GM23338 (cell line): ENCODE measurements at regions not wholly inside any gene's neighbourhood (a gene's known extent, or its start where the extent isn't known, plus 50 kb on each side); places are given as distances from the start of the nearest gene placed in this dataset.

Experiments
- ATAC-seq: fragments of 200-7000 bp; cut with Tn5 transposase; 3 replicates; pipeline ENCODE4 v1.9.1; 2020
- DNase-seq: peaks from one replicate; pipeline ENCODE4 v3.0.0-alpha.2; 2015; ENCODE audit warnings: low spot score
- H2AFZ ChIP-seq: fragments of 200-600 bp; sonication (generic); 2 replicates; pipeline ENCODE4 v1.8.0; 2016; ENCODE audit warnings: antibody characterized with exemption, mild to moderate bottlenecking, moderate library complexity
- H3F3A ChIP-seq: fragments of 200-600 bp; sonication (generic); replicated peaks from 2 replicates; pipeline ENCODE4 v1.8.0; 2017; ENCODE audit warnings: antibody characterized with exemption, mixed run types, low read depth
- H3K27ac ChIP-seq: fragments of 200-600 bp; sonication (generic); 2 replicates; pipeline ENCODE4 v1.6.1; 2016; ENCODE audit warnings: low read depth
- H3K27me3 ChIP-seq: fragments of 200-600 bp; sonication (generic); 2 replicates; pipeline ENCODE4 v1.8.0; 2016; ENCODE audit warnings: mild to moderate bottlenecking, mixed run types, moderate library complexity; ENCODE audit not compliant: insufficient read depth
- H3K36me3 ChIP-seq: fragments of 200-600 bp; sonication (generic); 2 replicates; pipeline ENCODE4 v1.8.0; 2016; ENCODE audit warnings: mild to moderate bottlenecking; ENCODE audit not compliant: insufficient read depth
- H3K4me1 ChIP-seq: fragments of 200-600 bp; sonication (generic); 2 replicates; pipeline ENCODE4 v1.8.0; 2016; ENCODE audit warnings: mild to moderate bottlenecking, moderate library complexity; ENCODE audit not compliant: insufficient read depth
- H3K4me2 ChIP-seq: fragments of 200-600 bp; sonication (generic); 2 replicates; pipeline ENCODE4 v1.7.1; 2017; ENCODE audit warnings: mixed run types
- H3K4me3 ChIP-seq: fragments of 200-600 bp; sonication (generic); 2 replicates; pipeline ENCODE4 v1.6.1; 2016; ENCODE audit warnings: mixed run types
- H3K79me2 ChIP-seq: fragments of 200-600 bp; sonication (generic); replicated peaks from 2 replicates; pipeline ENCODE4 v1.8.0; 2017; ENCODE audit warnings: mild to moderate bottlenecking; ENCODE audit not compliant: insufficient read depth
- H3K9me2 ChIP-seq: fragments of 200-600 bp; sonication (generic); 2 replicates; pipeline ENCODE4 v1.8.0; 2017; ENCODE audit not compliant: insufficient read depth
- H4K20me1 ChIP-seq: fragments of 200-600 bp; sonication (generic); replicated peaks from 2 replicates; pipeline ENCODE4 v1.8.0; 2017; ENCODE audit warnings: mild to moderate bottlenecking; ENCODE audit not compliant: insufficient read depth
- H3K27ac Mint-ChIP-seq: 2 replicates; pipeline ENCODE4 v1.8.0; 2020; ENCODE audit warnings: inconsistent platforms, mild to moderate bottlenecking, moderate library complexity, mixed read lengths
- H3K27me3 Mint-ChIP-seq: 3 replicates; pipeline ENCODE4 v1.8.0; 2022; ENCODE audit warnings: low read depth, mild to moderate bottlenecking, moderate library complexity, mixed read lengths, inconsistent platforms; ENCODE audit not compliant: insufficient read depth, poor library complexity
- H3K36me3 Mint-ChIP-seq: 3 replicates; pipeline ENCODE4 v1.8.0; 2021; ENCODE audit warnings: low read depth, mild to moderate bottlenecking, inconsistent platforms, moderate library complexity, mixed read lengths
- H3K4me1 Mint-ChIP-seq: 3 replicates; pipeline ENCODE4 v1.8.0; 2020; ENCODE audit warnings: mild to moderate bottlenecking, inconsistent platforms, mixed read lengths
- H3K4me3 Mint-ChIP-seq: 3 replicates; pipeline ENCODE4 v1.8.0; 2021; ENCODE audit warnings: moderate library complexity, mild to moderate bottlenecking, inconsistent platforms, mixed read lengths
- H3K9me3 Mint-ChIP-seq: 3 replicates; pipeline ENCODE4 v1.8.0; 2020; ENCODE audit warnings: moderate library complexity, mild to moderate bottlenecking, inconsistent platforms, mixed read lengths
- CREB1 ChIP-seq: fragments of 250-450 bp; sonication (Bioruptor Pico); IDR thresholded peaks from 2 replicates; pipeline ENCODE4 v1.5.0; 2020; ENCODE audit warnings: low read depth, mild to moderate bottlenecking, moderate library complexity
- CTCF ChIP-seq, 2 experiments: fragments of 200-600 bp in 1 of 2; sonication (generic) in 1 of 2; conservative IDR thresholded peaks; 2 replicates each; pipeline versions ENCODE4 v1.5.1 to v1.6.1; 2016 to 2017; ENCODE audit warnings: antibody characterized with exemption in 2 of 2, low read depth in 2 of 2, mild to moderate bottlenecking in 2 of 2, moderate library complexity in 1 of 2
- EZH2 ChIP-seq: fragments of 200-600 bp; sonication (generic); IDR thresholded peaks from one replicate; pipeline ENCODE4 v1.8.0; 2017; ENCODE audit warnings: antibody characterized with exemption, mild to moderate bottlenecking, low read depth; ENCODE audit not compliant: unreplicated experiment
- EZH2phosphoT487 ChIP-seq: fragments of 200-600 bp; sonication (generic); IDR thresholded peaks from one replicate; pipeline ENCODE4 v1.8.1; 2018; ENCODE audit warnings: antibody characterized with exemption; ENCODE audit not compliant: unreplicated experiment
- STAT1 ChIP-seq: IDR thresholded peaks from one replicate; pipeline ENCODE4 v1.6.1; 2016; ENCODE audit warnings: antibody characterized with exemption; ENCODE audit not compliant: unreplicated experiment
- ZNF114 ChIP-seq: fragments of 250-450 bp; sonication (Bioruptor Pico); IDR thresholded peaks from 2 replicates; pipeline ENCODE4 v1.5.0; 2020; ENCODE audit warnings: mild to moderate bottlenecking, moderate library complexity
- ZNF331 ChIP-seq: fragments of 250-450 bp; sonication (Bioruptor Pico); IDR thresholded peaks from 2 replicates; pipeline ENCODE4 v1.5.0; 2020; ENCODE audit warnings: low read depth, mild to moderate bottlenecking, moderate library complexity
- ZNF462 ChIP-seq: fragments of 250-450 bp; sonication (Bioruptor Pico); IDR thresholded peaks from 2 replicates; pipeline ENCODE4 v1.5.0; 2020; ENCODE audit warnings: mild to moderate bottlenecking, moderate library complexity
- TF ChIP-seq, protein P1 (sequence below): IDR thresholded peaks from one replicate; pipeline ENCODE4 v1.6.1; 2018; ENCODE audit warnings: antibody characterized with exemption; ENCODE audit not compliant: unreplicated experiment

GRCh38 chr1:115165776-115166175 is 76.5 kb upstream of the TSPAN2 start:
- Histone ChIP-seq H3K4me2 (no peak overlapping the region), H3K36me3 (no peaks in the 10 kb centered on the region), H3K4me1 (no peaks in the 10 kb centered on the region), H3K27ac (no peak overlapping the region), H4K20me1 (no peaks in the 10 kb centered on the region), H3K27me3 (no peaks in the 10 kb centered on the region), H3K4me3 (no peak overlapping the region), H3K79me2 (no peaks in the 10 kb centered on the region), H3F3A (no peaks in the 10 kb centered on the region), H3K9me2 (0 out of 2 replicates have a peak, but pooled peaks cover 3% of the 10 kb centered on the region), H2AFZ (no peak overlapping the region)
- H3K27me3 Mint-ChIP-seq = no peaks in the 10 kb centered on the region
- TF ChIP-seq STAT1 (no peak), ZNF114 (CRISPR knock-in tag) (no peak)
- H3K27ac Mint-ChIP-seq = no peak overlapping the region
- no peaks in the 10 kb centered on the region for H3K36me3 Mint-ChIP-seq
- ATAC-seq (no peak), DNase-seq (no peak)
- H3K4me3 Mint-ChIP-seq = no peak overlapping the region
- no peaks in the 10 kb centered on the region for H3K4me1 Mint-ChIP-seq
- H3K9me3 Mint-ChIP-seq = no peaks in the 10 kb centered on the region

DNA sequence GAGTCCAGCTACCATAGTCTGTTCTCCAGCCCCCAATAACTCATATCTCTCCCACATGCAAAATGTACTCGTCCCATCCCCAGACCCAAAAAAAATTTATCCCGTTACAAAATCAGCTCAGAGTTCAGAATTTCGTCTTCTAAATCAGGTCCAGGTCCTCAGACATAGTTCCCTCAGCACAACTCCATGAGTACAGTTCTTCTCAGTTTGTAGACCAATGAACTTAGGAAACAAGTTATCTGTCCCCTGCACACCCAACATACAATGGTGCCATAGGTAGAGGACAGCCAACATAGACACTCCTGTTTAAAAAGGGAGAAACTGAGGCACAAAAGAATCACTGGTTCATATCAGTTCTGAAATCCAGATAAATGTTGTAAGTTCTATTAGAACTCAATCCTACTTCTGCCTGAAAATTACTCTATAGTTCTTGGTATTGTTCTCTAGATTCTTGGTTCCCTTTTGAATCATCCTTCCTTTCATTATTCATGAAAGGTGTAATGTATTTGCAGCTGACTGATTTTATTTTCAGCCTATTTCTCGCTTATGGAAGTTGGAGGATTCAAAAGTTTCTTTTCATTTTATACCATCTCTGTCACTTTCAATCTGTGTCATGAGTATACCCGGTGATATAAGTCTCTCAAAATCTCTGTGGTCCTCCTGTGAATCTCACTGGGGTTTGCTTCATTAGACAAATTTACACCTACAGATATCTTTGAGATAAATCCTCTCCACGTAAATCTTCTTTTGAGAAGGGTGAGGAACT is 75.8 kb upstream of the TSPAN2 start:
- Histone ChIP-seq H3K4me2 (no peak overlapping the region), H3K27ac (no peak overlapping the region), H3K27me3 (no peaks in the 10 kb centered on the region), H3K9me2 (0 out of 2 replicates have a peak, but pooled peaks cover 3% of the 10 kb centered on the region), H3K36me3 (no peaks in the 10 kb centered on the region), H3K79me2 (no peaks in the 10 kb centered on the region), H3K4me3 (no peak overlapping the region), H2AFZ (no peak overlapping the region), H3F3A (no peaks in the 10 kb centered on the region), H3K4me1 (no peaks in the 10 kb centered on the region), H4K20me1 (no peaks in the 10 kb centered on the region)
- ATAC-seq (no peak), DNase-seq (no peak)
- Mint-ChIP-seq H3K9me3 (no peaks in the 10 kb centered on the region), H3K27me3 (no peaks in the 10 kb centered on the region), H3K27ac (no peak overlapping the region), H3K36me3 (no peaks in the 10 kb centered on the region), H3K4me3 (no peak overlapping the region), H3K4me1 (no peaks in the 10 kb centered on the region)
- TF ChIP-seq ZNF462 (CRISPR knock-in tag) (no peak), CREB1 (CRISPR knock-in tag) (no peak), CTCF (conservative IDR thresholded peaks at IDR 0.05; ENCODE audit: low read depth in 2 of 2) (no peak), ZNF331 (CRISPR knock-in tag) (no peak), EZH2 (no peak), ZNF114 (CRISPR knock-in tag) (no peak), STAT1 (no peak), EZH2phosphoT487 (no peak)
- TF ChIP-seq, protein P1, sequence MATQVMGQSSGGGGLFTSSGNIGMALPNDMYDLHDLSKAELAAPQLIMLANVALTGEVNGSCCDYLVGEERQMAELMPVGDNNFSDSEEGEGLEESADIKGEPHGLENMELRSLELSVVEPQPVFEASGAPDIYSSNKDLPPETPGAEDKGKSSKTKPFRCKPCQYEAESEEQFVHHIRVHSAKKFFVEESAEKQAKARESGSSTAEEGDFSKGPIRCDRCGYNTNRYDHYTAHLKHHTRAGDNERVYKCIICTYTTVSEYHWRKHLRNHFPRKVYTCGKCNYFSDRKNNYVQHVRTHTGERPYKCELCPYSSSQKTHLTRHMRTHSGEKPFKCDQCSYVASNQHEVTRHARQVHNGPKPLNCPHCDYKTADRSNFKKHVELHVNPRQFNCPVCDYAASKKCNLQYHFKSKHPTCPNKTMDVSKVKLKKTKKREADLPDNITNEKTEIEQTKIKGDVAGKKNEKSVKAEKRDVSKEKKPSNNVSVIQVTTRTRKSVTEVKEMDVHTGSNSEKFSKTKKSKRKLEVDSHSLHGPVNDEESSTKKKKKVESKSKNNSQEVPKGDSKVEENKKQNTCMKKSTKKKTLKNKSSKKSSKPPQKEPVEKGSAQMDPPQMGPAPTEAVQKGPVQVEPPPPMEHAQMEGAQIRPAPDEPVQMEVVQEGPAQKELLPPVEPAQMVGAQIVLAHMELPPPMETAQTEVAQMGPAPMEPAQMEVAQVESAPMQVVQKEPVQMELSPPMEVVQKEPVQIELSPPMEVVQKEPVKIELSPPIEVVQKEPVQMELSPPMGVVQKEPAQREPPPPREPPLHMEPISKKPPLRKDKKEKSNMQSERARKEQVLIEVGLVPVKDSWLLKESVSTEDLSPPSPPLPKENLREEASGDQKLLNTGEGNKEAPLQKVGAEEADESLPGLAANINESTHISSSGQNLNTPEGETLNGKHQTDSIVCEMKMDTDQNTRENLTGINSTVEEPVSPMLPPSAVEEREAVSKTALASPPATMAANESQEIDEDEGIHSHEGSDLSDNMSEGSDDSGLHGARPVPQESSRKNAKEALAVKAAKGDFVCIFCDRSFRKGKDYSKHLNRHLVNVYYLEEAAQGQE = no peak
